ENCODE measurements at regions not wholly inside any gene's neighbourhood (a gene's known extent, or its start where the extent isn't known, plus 50 kb on each side); places are given as distances from the start of the nearest gene placed in this dataset.

DNA sequence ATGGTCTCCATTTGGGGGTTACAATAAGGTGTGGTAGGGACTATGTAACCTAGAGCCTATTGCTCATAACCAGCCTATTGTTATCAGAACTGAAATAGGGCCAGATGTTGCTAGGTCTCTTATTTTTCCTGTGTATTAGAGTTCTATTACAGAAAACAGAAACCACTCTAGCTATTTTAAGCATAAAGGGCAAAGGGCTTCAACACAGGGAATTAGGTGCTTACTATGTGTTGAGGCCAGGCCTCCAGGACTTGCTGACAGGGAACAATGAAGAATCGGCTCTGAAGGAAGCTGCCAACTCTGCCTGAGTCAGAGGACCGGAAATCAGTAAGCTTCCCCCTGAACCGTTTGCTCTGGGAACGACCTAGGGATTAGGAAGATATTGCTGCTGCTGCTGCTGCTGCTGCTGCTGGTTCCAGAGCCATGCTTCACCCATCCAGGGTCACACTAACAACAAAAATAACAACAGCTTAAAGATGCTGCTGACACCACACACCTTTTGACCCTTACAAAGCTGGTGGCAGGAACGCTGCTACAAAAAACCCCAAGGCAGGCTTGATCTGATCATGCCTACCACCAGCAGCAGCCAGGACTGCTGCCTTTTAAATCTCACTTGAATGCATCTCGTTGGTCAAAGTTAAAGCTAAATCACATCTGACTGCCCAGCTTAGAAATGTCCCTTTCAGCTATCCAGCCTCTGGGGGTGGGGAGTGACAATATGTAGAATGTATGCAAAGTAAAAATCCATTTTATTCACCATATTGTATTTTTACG lies 276.9 kb upstream of the IL12A start:
- ChIA-PET CTCF (interaction anchor here (1.0 kb wide), 1 partner anchor 11 kb away, joined by 3 read pairs; no protein-coding TSS in a partner anchor), POLR2A (no interaction called here)
- peak overlapping the region; percentile 39; the same call in 1 of the 2 replicates for H3K9ac ChIP-seq
- no peaks in the 10 kb centered on the region for H3K9me3 ChIP-seq
- no peak overlapping the region for H3K4me3 ChIP-seq (ENCODE audit: low read depth in 2 of 2, low read length in 1 of 2)
- H3K9me2 ChIP-seq = no peaks in the 10 kb centered on the region
- H3K27ac ChIP-seq (ENCODE audit: low read depth in 2 of 2, low read length in 1 of 2) = peak overlapping the region; percentile 45 to 70
- no peaks in the 10 kb centered on the region for H3K27me3 ChIP-seq (ENCODE audit: insufficient read depth)
- H3F3A ChIP-seq (replicated peaks; ENCODE audit: insufficient read depth) = no peaks in the 10 kb centered on the region
- peak; percentile 16 for DNase-seq
- H3K36me3 ChIP-seq (replicated peaks in 1 of 2; ENCODE audit: control insufficient read depth in 1 of 2, insufficient read depth in 2 of 2, low read length in 1 of 2) = no peaks in the 10 kb centered on the region
- no peaks in the 10 kb centered on the region for H4K20me1 ChIP-seq (ENCODE audit: insufficient read depth)
- 47% methylated on average over 4 of the region's 7 CpGs for WGBS (ENCODE audit: low lambda C conversion rate)
- peak overlapping the region; percentile 58 for H2AFZ ChIP-seq (ENCODE audit: low read depth)
- H3K79me2 ChIP-seq (ENCODE audit: insufficient read depth) = no peaks in the 10 kb centered on the region
- peak overlapping the region; percentile 67; the same call in 1 of the 2 replicates for H3K4me2 ChIP-seq
- H3K4me1 ChIP-seq (ENCODE audit: control insufficient read depth in 1 of 2, insufficient read depth in 2 of 2, low read depth in 1 of 2, low read length in 1 of 2) = peaks cover 4 to 5% of the 10 kb centered on the region in 2 experiments; a peak in 1 of 4 replicates
- TF ChIP-seq, protein P1, sequence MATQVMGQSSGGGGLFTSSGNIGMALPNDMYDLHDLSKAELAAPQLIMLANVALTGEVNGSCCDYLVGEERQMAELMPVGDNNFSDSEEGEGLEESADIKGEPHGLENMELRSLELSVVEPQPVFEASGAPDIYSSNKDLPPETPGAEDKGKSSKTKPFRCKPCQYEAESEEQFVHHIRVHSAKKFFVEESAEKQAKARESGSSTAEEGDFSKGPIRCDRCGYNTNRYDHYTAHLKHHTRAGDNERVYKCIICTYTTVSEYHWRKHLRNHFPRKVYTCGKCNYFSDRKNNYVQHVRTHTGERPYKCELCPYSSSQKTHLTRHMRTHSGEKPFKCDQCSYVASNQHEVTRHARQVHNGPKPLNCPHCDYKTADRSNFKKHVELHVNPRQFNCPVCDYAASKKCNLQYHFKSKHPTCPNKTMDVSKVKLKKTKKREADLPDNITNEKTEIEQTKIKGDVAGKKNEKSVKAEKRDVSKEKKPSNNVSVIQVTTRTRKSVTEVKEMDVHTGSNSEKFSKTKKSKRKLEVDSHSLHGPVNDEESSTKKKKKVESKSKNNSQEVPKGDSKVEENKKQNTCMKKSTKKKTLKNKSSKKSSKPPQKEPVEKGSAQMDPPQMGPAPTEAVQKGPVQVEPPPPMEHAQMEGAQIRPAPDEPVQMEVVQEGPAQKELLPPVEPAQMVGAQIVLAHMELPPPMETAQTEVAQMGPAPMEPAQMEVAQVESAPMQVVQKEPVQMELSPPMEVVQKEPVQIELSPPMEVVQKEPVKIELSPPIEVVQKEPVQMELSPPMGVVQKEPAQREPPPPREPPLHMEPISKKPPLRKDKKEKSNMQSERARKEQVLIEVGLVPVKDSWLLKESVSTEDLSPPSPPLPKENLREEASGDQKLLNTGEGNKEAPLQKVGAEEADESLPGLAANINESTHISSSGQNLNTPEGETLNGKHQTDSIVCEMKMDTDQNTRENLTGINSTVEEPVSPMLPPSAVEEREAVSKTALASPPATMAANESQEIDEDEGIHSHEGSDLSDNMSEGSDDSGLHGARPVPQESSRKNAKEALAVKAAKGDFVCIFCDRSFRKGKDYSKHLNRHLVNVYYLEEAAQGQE (IDR thresholded peaks at IDR 0.05; ENCODE audit: low read depth, low read length) = no peak
- TF ChIP-seq NRF1 (IDR thresholded peaks at IDR 0.05; ENCODE audit: low read depth, low read length) (no peak), SMC3 (IDR thresholded peaks at IDR 0.05; ENCODE audit: low read depth, low read length) (no peak), TCF12 (IDR thresholded peaks at IDR 0.05) (peak; percentile 34), ELF1 (IDR thresholded peaks at IDR 0.05) (no peak), MXI1 (IDR thresholded peaks at IDR 0.05; ENCODE audit: low read depth, low read length) (no peak), GABPA (IDR thresholded peaks at IDR 0.05; ENCODE audit: low read depth) (peak; percentile 64), RAD21 (IDR thresholded peaks at IDR 0.05; ENCODE audit: low read length) (no peak), GATA2 (CRISPR knock-in tag; IDR thresholded peaks at IDR 0.05) (no peak), FOXM1 (IDR thresholded peaks at IDR 0.05; ENCODE audit: low read depth) (no peak), FOSL2 (IDR thresholded peaks at IDR 0.05; ENCODE audit: borderline replicate concordance, low read depth) (peak; percentile 73), YY1 (IDR thresholded peaks at IDR 0.05; ENCODE audit: low read depth) (no peak), FOXJ3 (CRISPR knock-in tag; IDR thresholded peaks at IDR 0.05) (no peak), MEF2A (IDR thresholded peaks at IDR 0.05; ENCODE audit: borderline replicate concordance, low read depth) (0 out of 2 replicates have a peak, but pooled peaks have one; percentile 55), NFIC (IDR thresholded peaks at IDR 0.05; ENCODE audit: borderline replicate concordance) (peak; percentile 80), RCOR1 (IDR thresholded peaks at IDR 0.05; ENCODE audit: low read length) (no peak), TAF1 (IDR thresholded peaks at IDR 0.05; ENCODE audit: borderline replicate concordance, low read depth, low read length) (no peak), RXRA (IDR thresholded peaks at IDR 0.05; ENCODE audit: borderline replicate concordance, low read depth) (peak; percentile 21; the same call in 1 of the 2 replicates), RFX5 (IDR thresholded peaks at IDR 0.05; ENCODE audit: low read length) (no peak), SIN3A (IDR thresholded peaks at IDR 0.05; ENCODE audit: borderline replicate concordance, low read depth, low read length) (no peak), EP300 (IDR thresholded peaks at IDR 0.05; ENCODE audit: borderline replicate concordance in 1 of 2, low read depth in 1 of 2, low read length in 1 of 2) (peak in 1 of 2 experiments; percentile 44; a peak in 1 of 4 replicates), TEAD4 (IDR thresholded peaks at IDR 0.05; ENCODE audit: borderline replicate concordance, insufficient read depth) (no peak)
- TF ChIP-seq, protein P2, sequence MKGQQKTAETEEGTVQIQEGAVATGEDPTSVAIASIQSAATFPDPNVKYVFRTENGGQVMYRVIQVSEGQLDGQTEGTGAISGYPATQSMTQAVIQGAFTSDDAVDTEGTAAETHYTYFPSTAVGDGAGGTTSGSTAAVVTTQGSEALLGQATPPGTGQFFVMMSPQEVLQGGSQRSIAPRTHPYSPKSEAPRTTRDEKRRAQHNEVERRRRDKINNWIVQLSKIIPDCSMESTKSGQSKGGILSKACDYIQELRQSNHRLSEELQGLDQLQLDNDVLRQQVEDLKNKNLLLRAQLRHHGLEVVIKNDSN (IDR thresholded peaks at IDR 0.05; ENCODE audit: borderline replicate concordance, low read depth) = no peak
- TF ChIP-seq, protein P3, sequence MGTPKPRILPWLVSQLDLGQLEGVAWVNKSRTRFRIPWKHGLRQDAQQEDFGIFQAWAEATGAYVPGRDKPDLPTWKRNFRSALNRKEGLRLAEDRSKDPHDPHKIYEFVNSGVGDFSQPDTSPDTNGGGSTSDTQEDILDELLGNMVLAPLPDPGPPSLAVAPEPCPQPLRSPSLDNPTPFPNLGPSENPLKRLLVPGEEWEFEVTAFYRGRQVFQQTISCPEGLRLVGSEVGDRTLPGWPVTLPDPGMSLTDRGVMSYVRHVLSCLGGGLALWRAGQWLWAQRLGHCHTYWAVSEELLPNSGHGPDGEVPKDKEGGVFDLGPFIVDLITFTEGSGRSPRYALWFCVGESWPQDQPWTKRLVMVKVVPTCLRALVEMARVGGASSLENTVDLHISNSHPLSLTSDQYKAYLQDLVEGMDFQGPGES (IDR thresholded peaks at IDR 0.05; ENCODE audit: low read depth, low read length) = no peak
- TF ChIP-seq, protein P4, sequence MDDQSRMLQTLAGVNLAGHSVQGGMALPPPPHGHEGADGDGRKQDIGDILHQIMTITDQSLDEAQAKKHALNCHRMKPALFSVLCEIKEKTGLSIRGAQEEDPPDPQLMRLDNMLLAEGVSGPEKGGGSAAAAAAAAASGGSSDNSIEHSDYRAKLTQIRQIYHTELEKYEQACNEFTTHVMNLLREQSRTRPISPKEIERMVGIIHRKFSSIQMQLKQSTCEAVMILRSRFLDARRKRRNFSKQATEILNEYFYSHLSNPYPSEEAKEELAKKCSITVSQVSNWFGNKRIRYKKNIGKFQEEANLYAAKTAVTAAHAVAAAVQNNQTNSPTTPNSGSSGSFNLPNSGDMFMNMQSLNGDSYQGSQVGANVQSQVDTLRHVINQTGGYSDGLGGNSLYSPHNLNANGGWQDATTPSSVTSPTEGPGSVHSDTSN (IDR thresholded peaks at IDR 0.05) = peak; percentile 86
- TF ChIP-seq, protein P5, sequence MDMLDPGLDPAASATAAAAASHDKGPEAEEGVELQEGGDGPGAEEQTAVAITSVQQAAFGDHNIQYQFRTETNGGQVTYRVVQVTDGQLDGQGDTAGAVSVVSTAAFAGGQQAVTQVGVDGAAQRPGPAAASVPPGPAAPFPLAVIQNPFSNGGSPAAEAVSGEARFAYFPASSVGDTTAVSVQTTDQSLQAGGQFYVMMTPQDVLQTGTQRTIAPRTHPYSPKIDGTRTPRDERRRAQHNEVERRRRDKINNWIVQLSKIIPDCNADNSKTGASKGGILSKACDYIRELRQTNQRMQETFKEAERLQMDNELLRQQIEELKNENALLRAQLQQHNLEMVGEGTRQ (IDR thresholded peaks at IDR 0.05; ENCODE audit: borderline replicate concordance, low read depth, low read length) = no peak
- TF ChIP-seq, protein P6, sequence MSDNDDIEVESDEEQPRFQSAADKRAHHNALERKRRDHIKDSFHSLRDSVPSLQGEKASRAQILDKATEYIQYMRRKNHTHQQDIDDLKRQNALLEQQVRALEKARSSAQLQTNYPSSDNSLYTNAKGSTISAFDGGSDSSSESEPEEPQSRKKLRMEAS (IDR thresholded peaks at IDR 0.05; ENCODE audit: low read depth) = peak; percentile 41; the same call in 1 of the 2 replicates
